ENCODE measurements at regions not wholly inside any gene's neighbourhood (a gene's known extent, or its start where the extent isn't known, plus 50 kb on each side); places are given as distances from the start of the nearest gene placed in this dataset.

GRCh38 chr5:10126900-10127299, 122.8 kb downstream of the ATPSCKMT start:
- TF ChIP-seq, protein P1, sequence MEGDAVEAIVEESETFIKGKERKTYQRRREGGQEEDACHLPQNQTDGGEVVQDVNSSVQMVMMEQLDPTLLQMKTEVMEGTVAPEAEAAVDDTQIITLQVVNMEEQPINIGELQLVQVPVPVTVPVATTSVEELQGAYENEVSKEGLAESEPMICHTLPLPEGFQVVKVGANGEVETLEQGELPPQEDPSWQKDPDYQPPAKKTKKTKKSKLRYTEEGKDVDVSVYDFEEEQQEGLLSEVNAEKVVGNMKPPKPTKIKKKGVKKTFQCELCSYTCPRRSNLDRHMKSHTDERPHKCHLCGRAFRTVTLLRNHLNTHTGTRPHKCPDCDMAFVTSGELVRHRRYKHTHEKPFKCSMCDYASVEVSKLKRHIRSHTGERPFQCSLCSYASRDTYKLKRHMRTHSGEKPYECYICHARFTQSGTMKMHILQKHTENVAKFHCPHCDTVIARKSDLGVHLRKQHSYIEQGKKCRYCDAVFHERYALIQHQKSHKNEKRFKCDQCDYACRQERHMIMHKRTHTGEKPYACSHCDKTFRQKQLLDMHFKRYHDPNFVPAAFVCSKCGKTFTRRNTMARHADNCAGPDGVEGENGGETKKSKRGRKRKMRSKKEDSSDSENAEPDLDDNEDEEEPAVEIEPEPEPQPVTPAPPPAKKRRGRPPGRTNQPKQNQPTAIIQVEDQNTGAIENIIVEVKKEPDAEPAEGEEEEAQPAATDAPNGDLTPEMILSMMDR (IDR thresholded peaks at IDR 0.05) = no peak
- no peak for TF ChIP-seq POLR2A (IDR thresholded peaks at IDR 0.05)

Data from right lobe of liver (tissue), 4 donors.